Fibroblast of lung (primary cell): ENCODE measurements at regions not wholly inside any gene's neighbourhood (a gene's known extent, or its start where the extent isn't known, plus 50 kb on each side); places are given as distances from the start of the nearest gene placed in this dataset.

Experiments
- CTCF ChIP-seq, 2 donors: IDR thresholded peaks in 1 of 2; conservative IDR thresholded peaks in 1 of 2; 1 replicate in 1 of 2; 2 replicates in 1 of 2; pipeline ENCODE4 v1.5.1; 2011 to 2012; ENCODE audit warnings: low read length in 2 of 2, control low read depth in 1 of 2, inconsistent platforms in 1 of 2, low read depth in 1 of 2, mild to moderate bottlenecking in 1 of 2
- EZH2 ChIP-seq: IDR thresholded peaks from 2 replicates; pipeline ENCODE4 v1.5.1; 2012; ENCODE audit warnings: low read length, control low read depth, mild to moderate bottlenecking; ENCODE audit errors: missing control alignments

DNA sequence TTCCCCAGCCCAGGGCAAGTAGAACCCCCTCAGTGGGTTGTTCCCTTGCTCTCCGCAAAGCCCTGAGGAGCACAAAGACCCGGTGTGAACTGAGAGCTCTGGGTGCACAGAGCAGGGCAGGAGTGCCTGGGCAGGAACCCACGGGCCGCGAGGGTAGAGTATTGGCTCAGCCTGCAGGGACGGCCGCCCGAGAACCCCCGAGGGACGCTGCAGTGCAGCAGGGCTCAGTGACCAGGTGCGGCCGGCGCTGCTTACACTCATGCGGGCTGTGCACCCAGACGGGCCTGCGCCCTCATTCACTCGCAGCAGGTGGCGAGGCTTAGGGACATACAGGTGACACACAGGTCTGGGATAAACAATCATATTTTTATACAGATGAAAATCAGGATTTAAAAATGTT is 51.9 kb upstream of the PDE10A start:
- TF ChIP-seq CTCF (conservative IDR thresholded peaks at IDR 0.05 in 1 of 2, IDR thresholded peaks at IDR 0.05 in 1 of 2; ENCODE audit: low read depth in 1 of 2, low read length in 2 of 2) (no peak), EZH2 (no peak)
